A673 (cell line): ENCODE measurements at regions not wholly inside any gene's neighbourhood (a gene's known extent, or its start where the extent isn't known, plus 50 kb on each side); places are given as distances from the start of the nearest gene placed in this dataset.

ENCODE experiments used
- BruUV-seq: library from RNA; stranded (reverse); fragments of 400-500 nt; replicated peaks from 2 replicates; lab custom pipeline; 2021; lab: Mats Ljungman, UMichigan
- CTCF ChIA-PET: fragments of 300-600 bp; sonication (Branson Sonifier 250); formaldehyde crosslinking; loops from one replicate; lab custom pipeline; 2022; ENCODE audit warnings: antibody characterized with exemption; lab: Charles Lee
- POLR2A ChIA-PET: fragments of 300-600 bp; sonication (Branson Sonifier 250); formaldehyde crosslinking; loops from one replicate; lab custom pipeline; 2022; ENCODE audit warnings: antibody characterized with exemption; ENCODE audit not compliant: low non-redundant PET; lab: Charles Lee
- DNase-seq: peaks from one replicate; pipeline ENCODE4 v3.0.0-alpha.2; 2015; ENCODE audit warnings: low spot score
- H3K27ac ChIP-seq: fragments of 200-600 bp; sonication (generic); 2 replicates; pipeline ENCODE4 v1.5.1; 2016; ENCODE audit warnings: mixed run types, low read depth, mild to moderate bottlenecking, mixed read lengths, antibody characterized with exemption, low read length; ENCODE audit not compliant: poor library complexity, severe bottlenecking
- H3K27me3 ChIP-seq: fragments of 200-600 bp; sonication (generic); replicated peaks from 2 replicates; pipeline ENCODE4 v1.6.1; 2017; ENCODE audit warnings: mixed run types, low read depth, mild to moderate bottlenecking, mixed read lengths, antibody characterized with exemption, low read length; ENCODE audit not compliant: insufficient read depth, poor library complexity
- H3K36me3 ChIP-seq: fragments of 200-600 bp; sonication (generic); 2 replicates; pipeline ENCODE4 v1.6.1; 2016; ENCODE audit warnings: mixed run types, mild to moderate bottlenecking, mixed read lengths, antibody characterized with exemption, low read length; ENCODE audit not compliant: insufficient read depth, poor library complexity, severe bottlenecking
- H3K4me1 ChIP-seq: fragments of 200-600 bp; sonication (generic); 2 replicates; pipeline ENCODE4 v1.6.1; 2017; ENCODE audit warnings: mixed run types, mild to moderate bottlenecking, mixed read lengths, antibody characterized with exemption, low read length; ENCODE audit not compliant: insufficient read depth, poor library complexity, severe bottlenecking
- H3K4me3 ChIP-seq: fragments of 200-600 bp; sonication (generic); 2 replicates; pipeline ENCODE4 v1.5.1; 2016; ENCODE audit warnings: low read depth, mixed run types, mild to moderate bottlenecking, mixed read lengths, low read length; ENCODE audit not compliant: poor library complexity, severe bottlenecking
- H3K9me3 ChIP-seq: fragments of 200-600 bp; sonication (generic); 2 replicates; pipeline ENCODE4 v1.6.1; 2016; ENCODE audit warnings: mixed run types, low read depth, mild to moderate bottlenecking, mixed read lengths, antibody characterized with exemption, low read length; ENCODE audit not compliant: poor library complexity, severe bottlenecking
- CTCF ChIP-seq: fragments of 300-800, 200-600 bp; sonication (generic); conservative IDR thresholded peaks from 2 replicates; pipeline ENCODE4 v1.5.1; 2017; ENCODE audit warnings: low read depth, mild to moderate bottlenecking, antibody characterized with exemption, low read length, moderate library complexity, mixed read lengths
- EZH2 ChIP-seq: fragments of 200-600 bp; sonication (generic); IDR thresholded peaks from 2 replicates; pipeline ENCODE4 v1.6.1; 2017; ENCODE audit warnings: borderline replicate concordance, low read depth, mild to moderate bottlenecking, mixed read lengths, antibody characterized with exemption, low read length; ENCODE audit not compliant: poor library complexity, severe bottlenecking
- intact Hi-C: fragments of 100-400 bp; cut with micrococcal nuclease; formaldehyde crosslinking; loops from one replicate; pipeline ENCODE4 v1.10.0; 2022; ENCODE audit not compliant: unreplicated experiment

DNA sequence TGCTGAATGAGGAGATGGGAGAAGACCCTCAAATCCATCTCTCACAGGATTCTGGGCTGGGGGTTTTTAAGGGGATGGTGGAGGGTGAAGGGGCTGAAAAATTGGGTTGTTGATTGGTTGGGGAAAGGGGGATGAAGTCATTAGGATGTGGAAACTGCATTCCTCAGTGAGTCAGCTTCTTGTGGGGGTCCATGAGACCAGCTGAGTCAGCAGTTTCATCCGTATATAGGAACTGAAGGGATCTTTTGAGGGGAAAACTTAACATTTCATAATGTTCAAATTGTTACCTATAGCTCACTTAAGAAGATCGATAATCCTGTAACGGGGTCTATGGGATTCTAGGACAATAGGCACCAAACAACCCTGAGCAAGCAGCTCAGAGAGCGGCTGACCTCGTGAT lies 213.4 kb downstream of the CBLN1 start:
- Histone ChIP-seq H3K36me3 (no peaks in the 10 kb centered on the region), H3K27ac (no peak overlapping the region), H3K4me3 (no peak overlapping the region), H3K4me1 (no peaks in the 10 kb centered on the region), H3K9me3 (no peaks in the 10 kb centered on the region), H3K27me3 (peaks cover 8% of the 10 kb centered on the region)
- CTCF ChIA-PET: no interaction called here
- intact Hi-C loops: no loop called here
- no peak for DNase-seq
- no peak for TF ChIP-seq CTCF
- TF ChIP-seq EZH2: no peak
- POLR2A ChIA-PET: no interaction called here
- no TSS peak for BruUV-seq

- POLR2A ChIA-PET: no interaction called here
- CTCF ChIA-PET: no interaction called here
- no peaks in the 10 kb centered on the region for H3K36me3 ChIP-seq
- no TSS peak for BruUV-seq
- intact Hi-C loops: no loop called here
- peaks cover 8% of the 10 kb centered on the region for H3K27me3 ChIP-seq
- H3K4me1 ChIP-seq: no peaks in the 10 kb centered on the region
- no peak overlapping the region for H3K27ac ChIP-seq
- no peaks in the 10 kb centered on the region for H3K9me3 ChIP-seq
- TF ChIP-seq CTCF (no peak), EZH2 (no peak)
- H3K4me3 ChIP-seq: no peak overlapping the region
- no peak for DNase-seq
Measured at GRCh38 chr16:49067776-49068175, 213.9 kb downstream of the CBLN1 start.

- no peak for TF ChIP-seq CTCF
- no peak for TF ChIP-seq EZH2
- Histone ChIP-seq H3K36me3 (no peaks in the 10 kb centered on the region), H3K4me3 (no peak overlapping the region), H3K9me3 (no peaks in the 10 kb centered on the region), H3K4me1 (no peaks in the 10 kb centered on the region), H3K27me3 (peaks cover 8% of the 10 kb centered on the region), H3K27ac (no peak overlapping the region)
- no TSS peak for BruUV-seq
- POLR2A ChIA-PET: no interaction called here
- DNase-seq: no peak
- CTCF ChIA-PET: no interaction called here
- intact Hi-C loops: no loop called here
Measured at GRCh38 chr16:49061137-49061714, 220.4 kb downstream of the CBLN1 start.
